ENCODE measurements at regions not wholly inside any gene's neighbourhood (a gene's known extent, or its start where the extent isn't known, plus 50 kb on each side); places are given as distances from the start of the nearest gene placed in this dataset.

- intact Hi-C loops (cut with DNase I) = no loop called here
- no peak for DNase-seq (ENCODE audit: low spot score)
These were observed 506.1 kb upstream of the ID4 start for GRCh38 chr6:19331089-19331488.

DNA sequence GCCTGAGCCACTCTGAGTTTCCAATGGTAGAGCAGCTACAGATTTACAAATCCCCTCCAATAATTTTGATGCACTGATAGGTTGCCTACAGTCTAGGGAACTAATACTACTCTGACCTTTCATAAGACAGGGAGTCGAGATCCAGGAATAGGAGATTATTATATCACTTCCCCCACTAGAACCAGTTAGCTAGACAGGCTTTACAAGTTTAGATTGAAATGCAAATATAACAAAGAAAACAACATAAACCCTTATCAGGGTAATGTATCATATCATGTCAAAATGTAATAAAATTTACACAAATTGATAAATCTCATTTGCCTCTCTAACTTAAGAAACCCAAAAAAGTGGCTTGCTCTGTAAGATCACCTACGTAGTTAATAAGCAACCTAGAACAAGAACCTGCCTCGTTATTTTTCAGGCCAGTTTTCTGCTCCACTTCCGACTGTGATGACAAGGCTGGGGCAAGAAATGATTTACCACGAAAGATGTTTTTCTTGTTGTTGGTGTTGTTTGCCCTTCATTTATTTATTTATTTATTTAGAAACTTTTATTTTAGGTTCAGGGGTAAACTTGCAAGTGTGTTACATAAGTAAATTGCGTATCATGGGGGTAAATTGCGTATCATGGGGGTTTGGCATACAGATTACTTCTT lies 504.2 kb upstream of the ID4 start:
- intact Hi-C loops (cut with DNase I) = no loop called here
- DNase-seq (ENCODE audit: low spot score) = no peak

GRCh38 chr6:19333936-19334335 lies 503.2 kb upstream of the ID4 start:
- intact Hi-C loops (cut with DNase I) = no loop called here
- no peak for DNase-seq (ENCODE audit: low spot score)

- intact Hi-C loops (cut with DNase I) = no loop called here
- no peak for DNase-seq (ENCODE audit: low spot score)
These were observed 500.6 kb upstream of the ID4 start for GRCh38 chr6:19336579-19336978.

- DNase-seq (ENCODE audit: low spot score) = no peak
- intact Hi-C loops (cut with DNase I) = no loop called here
These were observed 500.1 kb upstream of the ID4 start for GRCh38 chr6:19337101-19337500.

DNA sequence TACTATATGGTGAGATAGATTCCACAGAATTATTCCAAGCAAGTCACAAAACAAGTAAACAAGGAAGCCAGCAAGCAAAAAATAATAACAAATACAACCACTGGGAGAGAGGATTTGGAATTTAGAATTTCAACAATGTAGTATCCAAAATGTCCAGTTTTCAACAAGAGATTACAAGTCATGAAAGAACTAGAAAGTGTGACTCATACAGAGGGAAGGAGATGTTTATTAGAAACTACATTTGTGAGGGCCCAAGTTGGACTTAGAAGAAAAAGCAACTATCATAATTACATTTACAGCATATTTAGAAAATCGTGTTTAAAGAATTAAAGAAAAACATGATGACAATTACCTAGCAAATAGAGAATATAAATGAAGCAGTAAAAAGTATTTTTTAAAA lies 494.6 kb upstream of the ID4 start:
- intact Hi-C loops (cut with DNase I) = no loop called here
- DNase-seq (ENCODE audit: low spot score) = no peak

GRCh38 chr6:19349429-19349828 lies 487.7 kb upstream of the ID4 start:
- DNase-seq (ENCODE audit: low spot score) = no peak
- intact Hi-C loops (cut with DNase I) = no loop called here

GRCh38 chr6:19354181-19354580 lies 483.0 kb upstream of the ID4 start:
- intact Hi-C loops (cut with DNase I) = no loop called here
- no peak for DNase-seq (ENCODE audit: low spot score)

GRCh38 chr6:19356692-19357091 lies 480.5 kb upstream of the ID4 start:
- intact Hi-C loops (cut with DNase I) = no loop called here
- DNase-seq (ENCODE audit: low spot score) = no peak

DNA sequence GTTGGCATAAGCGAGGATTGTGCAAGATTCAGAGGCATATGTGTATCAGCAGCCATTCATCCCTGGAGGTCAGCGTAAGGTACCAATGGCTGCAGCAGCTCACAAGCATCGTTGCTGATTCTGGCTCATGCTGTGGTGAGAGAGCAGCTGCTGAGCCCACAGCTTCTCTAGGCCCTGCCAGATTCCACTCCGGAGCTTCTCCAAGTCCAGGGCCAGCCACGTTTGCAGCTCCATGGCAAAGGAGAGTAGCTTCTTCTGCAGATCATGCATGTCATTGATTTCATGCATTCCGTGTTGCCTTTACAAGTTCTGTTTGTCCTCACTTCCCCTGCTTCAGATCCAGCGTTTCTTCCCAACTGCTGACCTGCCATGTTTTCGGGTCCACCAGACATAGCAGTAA lies 474.8 kb upstream of the ID4 start:
- intact Hi-C loops (cut with DNase I) = no loop called here
- DNase-seq (ENCODE audit: low spot score) = no peak

DNA sequence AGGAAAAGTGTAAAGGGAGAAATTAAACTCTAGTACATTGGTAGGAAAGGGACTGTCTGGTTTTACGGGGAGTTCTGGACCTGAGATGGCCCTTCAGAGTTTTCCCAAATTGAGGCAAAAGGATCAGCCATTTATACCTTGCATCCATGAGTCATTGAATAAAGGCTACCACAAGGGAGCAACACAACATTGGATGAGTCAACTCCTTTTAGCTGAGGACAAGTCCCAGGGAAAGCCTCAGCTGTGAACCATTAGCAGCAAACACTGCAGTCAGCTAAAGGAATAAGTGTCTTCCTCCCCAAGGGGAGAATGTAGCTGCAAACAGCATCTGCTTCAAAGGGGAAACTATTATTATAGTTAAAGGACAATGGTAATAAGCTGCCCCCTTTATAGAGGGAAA lies 468.7 kb upstream of the ID4 start:
- intact Hi-C loops (cut with DNase I) = no loop called here
- no peak for DNase-seq (ENCODE audit: low spot score)

DNA sequence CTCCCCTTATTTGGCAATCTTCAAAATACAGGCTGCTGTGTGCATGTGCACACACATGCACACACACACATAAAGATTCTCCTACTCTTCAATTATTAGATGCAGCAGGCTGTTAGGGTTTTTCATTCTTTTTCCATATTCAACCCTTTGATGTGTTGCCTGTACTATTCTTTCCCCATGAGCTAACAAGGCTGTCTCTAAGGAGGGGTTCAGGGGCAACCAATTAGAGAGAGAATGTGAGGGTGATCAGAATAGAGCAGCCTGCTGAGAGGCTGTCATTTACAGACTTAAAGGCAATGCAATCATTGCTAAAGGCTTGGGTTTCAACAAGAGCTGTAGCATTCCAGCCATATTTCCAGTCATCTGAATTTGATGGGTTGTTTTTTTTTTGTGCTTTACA lies 467.4 kb upstream of the ID4 start:
- no peak for DNase-seq (ENCODE audit: low spot score)
- intact Hi-C loops (cut with DNase I) = no loop called here

- intact Hi-C loops (cut with DNase I) = no loop called here
- no peak for DNase-seq (ENCODE audit: low spot score)
These were observed 466.3 kb upstream of the ID4 start for GRCh38 chr6:19370831-19371230.

- intact Hi-C loops (cut with DNase I) = no loop called here
- no peak for DNase-seq (ENCODE audit: low spot score)
These were observed 461.6 kb upstream of the ID4 start for GRCh38 chr6:19375613-19376012.

GRCh38 chr6:19377722-19378121 lies 459.4 kb upstream of the ID4 start:
- no peak for DNase-seq (ENCODE audit: low spot score)
- intact Hi-C loops (cut with DNase I) = no loop called here

DNA sequence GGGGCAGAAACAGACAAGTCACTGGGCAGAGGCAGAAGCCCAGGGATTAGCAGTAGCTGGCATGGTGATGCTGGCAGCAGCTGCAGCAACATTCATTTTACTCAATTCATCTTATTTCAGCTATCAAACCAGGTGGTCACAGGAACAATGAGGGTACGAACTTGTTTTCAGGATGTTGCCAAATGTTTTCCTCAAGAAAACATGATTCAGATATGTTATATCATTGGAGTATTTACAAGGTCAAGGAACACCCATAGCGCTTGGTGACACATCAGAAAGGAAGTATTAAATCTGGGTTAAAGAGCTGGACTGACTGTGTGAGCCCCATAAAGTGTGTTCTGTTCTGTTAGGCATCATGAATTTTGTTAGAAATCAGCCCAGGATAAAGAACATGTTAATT lies 456.9 kb upstream of the ID4 start:
- intact Hi-C loops (cut with DNase I) = no loop called here
- DNase-seq (ENCODE audit: low spot score) = no peak

DNA sequence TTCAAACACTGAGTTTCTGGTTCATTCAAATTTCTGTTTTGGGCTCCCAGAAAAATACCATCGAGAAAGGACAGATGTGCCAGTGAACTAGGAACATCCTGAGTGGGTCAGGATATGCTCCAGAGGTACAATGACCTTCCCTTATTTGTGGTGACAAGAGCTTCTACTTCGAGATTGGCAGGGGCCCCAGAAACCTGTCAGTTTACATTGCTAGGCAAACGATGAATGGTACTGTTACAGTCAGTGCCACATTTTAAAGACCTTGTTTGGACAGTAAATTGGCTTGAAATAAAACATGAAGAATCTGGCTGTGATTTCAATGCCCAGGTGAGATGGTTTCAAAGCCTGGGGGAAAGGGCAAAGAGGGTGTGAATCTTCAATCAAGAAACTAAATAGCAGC lies 454.5 kb upstream of the ID4 start:
- no peak for DNase-seq (ENCODE audit: low spot score)
- intact Hi-C loops (cut with DNase I) = no loop called here

DNA sequence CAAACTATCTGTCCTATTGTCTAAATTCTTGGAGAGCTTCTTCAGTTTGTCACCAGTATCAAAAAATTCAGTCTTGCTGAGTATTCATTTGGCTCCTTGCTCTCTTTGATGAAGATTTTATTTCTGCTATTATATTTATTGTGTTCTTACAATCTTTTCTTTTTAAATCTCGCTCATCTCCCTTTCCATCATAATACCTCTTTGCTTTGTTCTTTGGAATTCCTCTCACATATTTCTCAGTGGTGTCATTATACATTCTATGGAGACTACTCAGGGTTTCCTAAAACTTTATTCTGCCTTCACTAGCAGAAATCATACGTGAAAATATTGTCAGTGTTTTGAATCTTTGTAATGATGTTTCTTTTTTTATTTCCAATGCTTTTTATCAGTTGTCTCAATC lies 445.2 kb upstream of the ID4 start:
- intact Hi-C loops (cut with DNase I) = no loop called here
- no peak for DNase-seq (ENCODE audit: low spot score)

DNA sequence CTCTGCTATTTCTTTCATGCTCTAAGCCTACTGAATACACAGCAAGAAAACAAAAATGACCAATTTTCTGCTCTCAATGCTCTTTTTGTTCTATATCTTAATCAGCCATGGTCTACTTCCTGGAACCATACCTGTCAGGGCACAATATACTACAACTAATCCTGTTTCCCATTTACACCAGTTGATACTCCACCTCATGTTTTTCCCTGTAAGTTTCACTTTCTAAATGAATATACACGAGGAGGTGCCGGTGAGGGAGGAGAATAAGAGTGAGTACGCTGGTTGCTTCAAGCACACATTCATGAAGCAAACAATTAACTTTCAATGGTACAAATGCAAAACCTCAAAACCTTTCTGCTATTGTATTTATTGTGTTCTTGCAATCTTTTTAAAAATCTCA lies 443.1 kb upstream of the ID4 start:
- DNase-seq (ENCODE audit: low spot score) = no peak
- intact Hi-C loops (cut with DNase I) = no loop called here

- intact Hi-C loops (cut with DNase I) = no loop called here
- DNase-seq (ENCODE audit: low spot score) = no peak
These were observed 442.5 kb upstream of the ID4 start for GRCh38 chr6:19394687-19395086.

GRCh38 chr6:19395316-19395715 lies 441.9 kb upstream of the ID4 start:
- DNase-seq (ENCODE audit: low spot score) = no peak
- intact Hi-C loops (cut with DNase I) = no loop called here

- intact Hi-C loops (cut with DNase I) = no loop called here
- no peak for DNase-seq (ENCODE audit: low spot score)
These were observed 437.8 kb upstream of the ID4 start for GRCh38 chr6:19399406-19399805.
